ENCODE measurements at regions not wholly inside any gene's neighbourhood (a gene's known extent, or its start where the extent isn't known, plus 50 kb on each side); places are given as distances from the start of the nearest gene placed in this dataset.

DNA sequence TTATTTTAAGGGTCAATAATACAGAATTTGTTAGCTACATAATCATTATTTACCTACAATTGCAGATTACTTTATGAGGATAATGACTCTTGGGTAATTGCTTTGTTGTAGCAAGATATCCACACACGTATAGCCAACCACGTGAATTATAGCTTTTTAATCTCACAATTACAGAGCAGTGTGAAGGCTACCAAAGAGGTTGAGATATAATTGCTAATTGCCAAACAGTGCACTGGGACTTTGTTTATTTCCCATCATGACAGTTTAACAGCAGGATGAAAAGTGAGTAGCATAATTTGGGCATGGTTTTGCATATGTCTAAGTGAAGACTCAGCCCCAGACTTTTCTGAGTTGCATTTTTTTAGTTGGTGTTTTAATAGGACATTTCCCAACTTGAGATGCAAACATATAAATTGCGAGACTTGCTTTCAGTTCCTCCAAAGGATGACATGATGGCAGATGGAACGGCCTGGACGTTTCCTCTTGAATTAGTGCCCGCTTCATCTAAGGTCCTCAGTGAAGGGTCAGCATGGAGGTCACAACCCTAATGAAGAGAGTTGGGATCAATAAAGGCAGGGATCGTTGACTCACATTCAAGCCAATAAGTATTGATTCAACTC is 180.7 kb upstream of the GPR26 start:
- H3K27ac Mint-ChIP-seq, result no peak overlapping the region
- no peaks in the 10 kb centered on the region for H3K36me3 Mint-ChIP-seq (ENCODE audit: insufficient read depth)
- H3K4me1 Mint-ChIP-seq (ENCODE audit: low read depth), result peaks cover 3% of the 10 kb centered on the region
- peaks cover 3% of the 10 kb centered on the region for H3K27me3 Mint-ChIP-seq
- H3K9me3 Mint-ChIP-seq (ENCODE audit: low read depth), result no peaks in the 10 kb centered on the region
- DNase-seq (ENCODE audit: low spot score, unreplicated experiment), result no peak
- no peak overlapping the region for H3K4me3 Mint-ChIP-seq (ENCODE audit: low read depth)
- TF ChIP-seq, protein P1, sequence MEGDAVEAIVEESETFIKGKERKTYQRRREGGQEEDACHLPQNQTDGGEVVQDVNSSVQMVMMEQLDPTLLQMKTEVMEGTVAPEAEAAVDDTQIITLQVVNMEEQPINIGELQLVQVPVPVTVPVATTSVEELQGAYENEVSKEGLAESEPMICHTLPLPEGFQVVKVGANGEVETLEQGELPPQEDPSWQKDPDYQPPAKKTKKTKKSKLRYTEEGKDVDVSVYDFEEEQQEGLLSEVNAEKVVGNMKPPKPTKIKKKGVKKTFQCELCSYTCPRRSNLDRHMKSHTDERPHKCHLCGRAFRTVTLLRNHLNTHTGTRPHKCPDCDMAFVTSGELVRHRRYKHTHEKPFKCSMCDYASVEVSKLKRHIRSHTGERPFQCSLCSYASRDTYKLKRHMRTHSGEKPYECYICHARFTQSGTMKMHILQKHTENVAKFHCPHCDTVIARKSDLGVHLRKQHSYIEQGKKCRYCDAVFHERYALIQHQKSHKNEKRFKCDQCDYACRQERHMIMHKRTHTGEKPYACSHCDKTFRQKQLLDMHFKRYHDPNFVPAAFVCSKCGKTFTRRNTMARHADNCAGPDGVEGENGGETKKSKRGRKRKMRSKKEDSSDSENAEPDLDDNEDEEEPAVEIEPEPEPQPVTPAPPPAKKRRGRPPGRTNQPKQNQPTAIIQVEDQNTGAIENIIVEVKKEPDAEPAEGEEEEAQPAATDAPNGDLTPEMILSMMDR (IDR thresholded peaks at IDR 0.05; ENCODE audit: unreplicated experiment), result no peak

DNA sequence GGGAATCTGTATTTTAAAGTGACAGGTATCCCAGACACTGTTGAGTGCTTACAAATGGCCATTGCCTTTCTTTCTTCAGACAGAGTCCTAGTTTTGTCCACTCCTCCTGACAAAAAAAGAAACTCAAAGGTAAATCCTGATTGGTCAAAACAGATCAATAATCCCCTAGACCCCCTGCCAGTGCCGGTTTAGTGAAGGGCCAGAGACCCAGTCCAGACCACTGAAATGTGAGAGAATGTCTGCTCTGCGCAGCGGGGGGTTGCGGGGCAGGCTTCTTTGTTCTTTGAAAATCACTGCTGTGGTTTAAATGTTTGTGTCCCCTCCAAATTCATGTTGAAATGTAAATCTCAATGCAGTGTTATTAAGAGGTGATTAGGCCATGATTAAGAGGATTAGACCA is 177.7 kb upstream of the GPR26 start:
- DNase-seq (ENCODE audit: low spot score, unreplicated experiment), result no peak
- H3K36me3 Mint-ChIP-seq (ENCODE audit: insufficient read depth), result no peaks in the 10 kb centered on the region
- no peak overlapping the region for H3K27ac Mint-ChIP-seq
- TF ChIP-seq, protein P1 (IDR thresholded peaks at IDR 0.05; ENCODE audit: unreplicated experiment), result no peak
- no peak overlapping the region for H3K4me3 Mint-ChIP-seq (ENCODE audit: low read depth)
- peaks cover 9% of the 10 kb centered on the region for H3K4me1 Mint-ChIP-seq (ENCODE audit: low read depth)
- no peaks in the 10 kb centered on the region for H3K27me3 Mint-ChIP-seq
- no peaks in the 10 kb centered on the region for H3K9me3 Mint-ChIP-seq (ENCODE audit: low read depth)

DNA sequence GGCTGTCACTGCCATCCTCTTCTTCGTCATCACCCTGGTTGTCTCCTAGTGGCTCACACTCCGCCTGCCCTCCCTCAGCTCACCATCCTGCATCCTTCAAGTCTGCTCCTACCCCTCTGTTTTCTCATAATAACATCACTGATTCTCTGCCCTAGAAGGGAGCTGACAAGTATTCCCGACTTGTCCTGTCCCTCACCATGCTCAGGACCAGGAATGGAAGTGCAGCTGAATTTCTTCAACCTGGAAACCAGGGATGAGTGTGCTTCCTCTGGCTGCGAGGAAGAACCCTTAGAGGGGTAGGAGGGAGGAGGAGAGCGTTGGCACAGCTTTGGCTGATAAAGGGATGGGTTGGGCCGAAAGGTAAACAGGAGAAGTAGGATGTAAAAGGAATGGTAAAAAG is 174.8 kb upstream of the GPR26 start:
- no peak for DNase-seq (ENCODE audit: low spot score, unreplicated experiment)
- Mint-ChIP-seq H3K36me3 (ENCODE audit: insufficient read depth) (no peaks in the 10 kb centered on the region), H3K9me3 (ENCODE audit: low read depth) (no peaks in the 10 kb centered on the region), H3K27ac (no peak overlapping the region), H3K4me1 (ENCODE audit: low read depth) (peaks cover 7% of the 10 kb centered on the region), H3K4me3 (ENCODE audit: low read depth) (no peak overlapping the region), H3K27me3 (peaks cover 5% of the 10 kb centered on the region)
- TF ChIP-seq, protein P1 (IDR thresholded peaks at IDR 0.05; ENCODE audit: unreplicated experiment), result no peak

DNA sequence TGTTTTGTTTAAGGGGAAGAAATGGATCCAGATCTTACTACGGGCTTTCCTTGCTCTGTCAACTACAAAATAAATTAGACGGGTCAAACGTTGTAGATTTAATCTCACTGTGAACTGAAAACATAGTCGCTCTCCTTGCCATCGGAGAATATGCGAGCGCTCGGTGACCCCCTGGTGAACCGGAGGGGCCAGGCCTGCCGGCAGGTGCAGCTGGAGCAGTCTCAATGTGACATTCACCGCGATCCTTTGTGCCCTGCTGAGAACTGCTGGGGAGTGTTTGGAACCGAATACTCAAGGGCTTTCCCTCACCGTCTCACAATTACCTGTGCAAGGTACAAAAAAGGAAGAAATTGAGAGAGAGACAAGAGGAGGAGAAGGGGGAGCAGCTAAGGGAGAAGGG is 174.1 kb upstream of the GPR26 start:
- H3K27ac Mint-ChIP-seq, result peak overlapping the region; percentile 54
- TF ChIP-seq, protein P1 (IDR thresholded peaks at IDR 0.05; ENCODE audit: unreplicated experiment), result no peak
- H3K4me1 Mint-ChIP-seq (ENCODE audit: low read depth), result peaks cover 7% of the 10 kb centered on the region
- no peaks in the 10 kb centered on the region for H3K9me3 Mint-ChIP-seq (ENCODE audit: low read depth)
- DNase-seq (ENCODE audit: low spot score, unreplicated experiment), result no peak
- no peak overlapping the region for H3K4me3 Mint-ChIP-seq (ENCODE audit: low read depth)
- H3K27me3 Mint-ChIP-seq, result peaks cover 5% of the 10 kb centered on the region
- no peaks in the 10 kb centered on the region for H3K36me3 Mint-ChIP-seq (ENCODE audit: insufficient read depth)

DNA sequence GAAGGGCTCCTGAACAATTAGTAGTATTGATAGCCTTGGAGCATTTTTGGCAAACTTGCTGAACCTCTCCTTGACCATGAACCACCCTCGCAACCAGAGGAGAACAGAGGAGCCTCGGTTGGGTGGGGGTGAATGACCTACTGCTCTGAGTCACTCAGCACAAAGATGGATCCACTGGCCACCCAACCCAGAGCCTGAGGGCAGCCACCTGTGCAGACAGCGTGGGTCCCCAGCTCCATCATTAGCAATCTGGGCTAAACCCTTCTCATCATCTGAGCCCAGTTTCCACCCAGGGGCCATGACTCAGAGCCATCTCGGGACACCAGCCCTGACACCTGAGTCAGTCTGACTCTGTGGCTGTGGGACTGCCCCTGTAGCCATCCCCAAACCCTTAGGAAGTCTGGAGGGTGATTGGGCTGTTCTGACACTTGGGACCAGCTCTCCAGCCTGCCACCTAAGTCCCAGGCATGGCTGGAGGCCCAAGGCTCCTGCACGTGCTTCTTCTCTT is 171.8 kb upstream of the GPR26 start:
- TF ChIP-seq, protein P1 (IDR thresholded peaks at IDR 0.05; ENCODE audit: unreplicated experiment), result no peak
- Mint-ChIP-seq H3K36me3 (ENCODE audit: insufficient read depth) (no peaks in the 10 kb centered on the region), H3K27ac (no peak overlapping the region), H3K27me3 (peaks cover 5% of the 10 kb centered on the region), H3K4me1 (ENCODE audit: low read depth) (peaks cover 9% of the 10 kb centered on the region), H3K4me3 (ENCODE audit: low read depth) (no peak overlapping the region), H3K9me3 (ENCODE audit: low read depth) (no peaks in the 10 kb centered on the region)
- no peak for DNase-seq (ENCODE audit: low spot score, unreplicated experiment)

All from progenitor cell of endocrine pancreas (in vitro differentiated cells).